ENCODE measurements at regions not wholly inside any gene's neighbourhood (a gene's known extent, or its start where the extent isn't known, plus 50 kb on each side); places are given as distances from the start of the nearest gene placed in this dataset.

GRCh38 chrX:139454743-139455142, 75.8 kb upstream of the F9 start:
- Histone ChIP-seq H3T11ph (ENCODE audit: low read length) (no peak overlapping the region), H3K23ac (ENCODE audit: insufficient read length, low read depth, low read length) (no peak overlapping the region), H4K5ac (ENCODE audit: insufficient read length, low read depth, low read length) (no peak overlapping the region), H2AFZ (ENCODE audit: low read length) (no peak overlapping the region), H3K9me3 (ENCODE audit: control insufficient read depth, low read depth, low read length) (no peaks in the 10 kb centered on the region), H2AK5ac (ENCODE audit: insufficient read length, low read length) (no peak overlapping the region), H3K23me2 (ENCODE audit: insufficient read length, low read depth, low read length, poor library complexity, severe bottlenecking) (no peaks in the 10 kb centered on the region), H3K79me1 (ENCODE audit: insufficient read depth, low read depth, low read length, poor library complexity, severe bottlenecking) (no peaks in the 10 kb centered on the region), H3K18ac (ENCODE audit: insufficient read length, low read depth, low read length) (no peak overlapping the region), H4K8ac (replicated peaks; ENCODE audit: insufficient read length, low read depth, low read length) (no peak overlapping the region), H3K4me1 (ENCODE audit: insufficient read depth, low read length) (no peaks in the 10 kb centered on the region), H3K27ac (ENCODE audit: insufficient read length, low read depth, low read length) (no peak overlapping the region), H3K79me2 (ENCODE audit: insufficient read depth, low read length) (no peaks in the 10 kb centered on the region), H3K27me3 (ENCODE audit: insufficient read depth, low read length) (no peaks in the 10 kb centered on the region), H3K4ac (ENCODE audit: low read depth, low read length) (no peak overlapping the region), H3K14ac (ENCODE audit: insufficient read depth, low read length) (no peak overlapping the region), H3K4me2 (ENCODE audit: insufficient read depth, insufficient read length, low read length) (no peak overlapping the region), H2BK120ac (ENCODE audit: low read depth, low read length, poor library complexity, severe bottlenecking) (no peak overlapping the region), H2BK5ac (ENCODE audit: insufficient read length, low read length) (no peak overlapping the region), H3K9ac (ENCODE audit: extremely low read depth, insufficient read length, low read length) (no peak overlapping the region), H4K20me1 (ENCODE audit: control insufficient read depth, insufficient read depth, insufficient read length) (no peaks in the 10 kb centered on the region), H2BK15ac (ENCODE audit: low read depth, low read length) (no peak overlapping the region), H2BK12ac (ENCODE audit: insufficient read length, low read depth, low read length) (no peak overlapping the region), H3K56ac (ENCODE audit: insufficient read length, low read depth, low read length) (no peak overlapping the region), H4K91ac (ENCODE audit: insufficient read length, low read depth, low read length) (no peak overlapping the region), H2BK20ac (ENCODE audit: low read depth, low read length, poor library complexity, severe bottlenecking) (no peak overlapping the region)
- Mint-ChIP-seq H3K9me3 (peaks cover 0 to 10% of the 10 kb centered on the region in 2 experiments; a peak in 2 of 5 replicates), H3K4me1 (no peaks in the 10 kb centered on the region), H3K36me3 (ENCODE audit: insufficient read depth in 1 of 3, low read depth in 3 of 3) (no peaks in the 10 kb centered on the region), H3K27ac (no peak overlapping the region), H3K27me3 (ENCODE audit: low read depth) (no peaks in the 10 kb centered on the region; the same call in 1 of the 2 replicates), H3K4me3 (no peak overlapping the region)
- WGBS (ENCODE audit: extremely low coverage, insufficient read length, low lambda C conversion rate), result no CpG with 5 or more reads among the region's 1 CpG
- no peak for TF ChIP-seq CTCF (conservative IDR thresholded peaks at IDR 0.05)
- no peak for DNase-seq
